ENCODE measurements at regions not wholly inside any gene's neighbourhood (a gene's known extent, or its start where the extent isn't known, plus 50 kb on each side); places are given as distances from the start of the nearest gene placed in this dataset.

- no peak for TF ChIP-seq CTCF (conservative IDR thresholded peaks at IDR 0.05; ENCODE audit: control insufficient read depth, insufficient read depth, low read depth, low read length)
- H3K4me3 ChIP-seq (ENCODE audit: control insufficient read depth, low read depth, low read length), result no peak overlapping the region
- DNase-seq (ENCODE audit: low read depth), result no peak
These were observed 214.9 kb upstream of the IL12A start for GRCh38 chr3:159773706-159774105.

- H3K4me3 ChIP-seq (ENCODE audit: control insufficient read depth, low read depth, low read length), result no peak overlapping the region
- DNase-seq (ENCODE audit: low read depth), result peak; percentile 67
- TF ChIP-seq CTCF (conservative IDR thresholded peaks at IDR 0.05; ENCODE audit: control insufficient read depth, insufficient read depth, low read depth, low read length), result no peak
These were observed 213.2 kb upstream of the IL12A start for GRCh38 chr3:159775372-159775961.

GRCh38 chr3:159776779-159777178 is 211.9 kb upstream of the IL12A start:
- no peak for DNase-seq (ENCODE audit: low read depth)
- no peak for TF ChIP-seq CTCF (conservative IDR thresholded peaks at IDR 0.05; ENCODE audit: control insufficient read depth, insufficient read depth, low read depth, low read length)
- H3K4me3 ChIP-seq (ENCODE audit: control insufficient read depth, low read depth, low read length), result no peak overlapping the region

- no peak overlapping the region for H3K4me3 ChIP-seq (ENCODE audit: control insufficient read depth, low read depth, low read length)
- TF ChIP-seq CTCF (conservative IDR thresholded peaks at IDR 0.05; ENCODE audit: control insufficient read depth, insufficient read depth, low read depth, low read length), result no peak
- no peak for DNase-seq (ENCODE audit: low read depth)
These were observed 208.8 kb upstream of the IL12A start for GRCh38 chr3:159779883-159780282.

GRCh38 chr3:159781867-159782266 is 206.8 kb upstream of the IL12A start:
- no peak for TF ChIP-seq CTCF (conservative IDR thresholded peaks at IDR 0.05; ENCODE audit: control insufficient read depth, insufficient read depth, low read depth, low read length)
- H3K4me3 ChIP-seq (ENCODE audit: control insufficient read depth, low read depth, low read length), result no peak overlapping the region
- DNase-seq (ENCODE audit: low read depth), result no peak

GRCh38 chr3:159782724-159783421 is 205.8 kb upstream of the IL12A start:
- no peak overlapping the region for H3K4me3 ChIP-seq (ENCODE audit: control insufficient read depth, low read depth, low read length)
- DNase-seq (ENCODE audit: low read depth), result no peak
- TF ChIP-seq CTCF (conservative IDR thresholded peaks at IDR 0.05; ENCODE audit: control insufficient read depth, insufficient read depth, low read depth, low read length), result no peak

All from fibroblast of mammary gland (primary cell).